A673 (cell line): ENCODE measurements at regions not wholly inside any gene's neighbourhood (a gene's known extent, or its start where the extent isn't known, plus 50 kb on each side); places are given as distances from the start of the nearest gene placed in this dataset.

Experiments used
- BruUV-seq: library from RNA; stranded (reverse); fragments of 400-500 nt; replicated peaks from 2 replicates; lab custom pipeline; 2021; lab: Mats Ljungman, UMichigan
- CTCF ChIA-PET: fragments of 300-600 bp; sonication (Branson Sonifier 250); formaldehyde crosslinking; loops from one replicate; lab custom pipeline; 2022; ENCODE audit warnings: antibody characterized with exemption; lab: Charles Lee
- POLR2A ChIA-PET: fragments of 300-600 bp; sonication (Branson Sonifier 250); formaldehyde crosslinking; loops from one replicate; lab custom pipeline; 2022; ENCODE audit warnings: antibody characterized with exemption; ENCODE audit not compliant: low non-redundant PET; lab: Charles Lee
- DNase-seq: peaks from one replicate; pipeline ENCODE4 v3.0.0-alpha.2; 2015; ENCODE audit warnings: low spot score
- H3K27ac ChIP-seq: fragments of 200-600 bp; sonication (generic); 2 replicates; pipeline ENCODE4 v1.5.1; 2016; ENCODE audit warnings: mixed run types, low read depth, mild to moderate bottlenecking, mixed read lengths, antibody characterized with exemption, low read length; ENCODE audit not compliant: poor library complexity, severe bottlenecking
- H3K27me3 ChIP-seq: fragments of 200-600 bp; sonication (generic); replicated peaks from 2 replicates; pipeline ENCODE4 v1.6.1; 2017; ENCODE audit warnings: mixed run types, low read depth, mild to moderate bottlenecking, mixed read lengths, antibody characterized with exemption, low read length; ENCODE audit not compliant: insufficient read depth, poor library complexity
- H3K36me3 ChIP-seq: fragments of 200-600 bp; sonication (generic); 2 replicates; pipeline ENCODE4 v1.6.1; 2016; ENCODE audit warnings: mixed run types, mild to moderate bottlenecking, mixed read lengths, antibody characterized with exemption, low read length; ENCODE audit not compliant: insufficient read depth, poor library complexity, severe bottlenecking
- H3K4me1 ChIP-seq: fragments of 200-600 bp; sonication (generic); 2 replicates; pipeline ENCODE4 v1.6.1; 2017; ENCODE audit warnings: mixed run types, mild to moderate bottlenecking, mixed read lengths, antibody characterized with exemption, low read length; ENCODE audit not compliant: insufficient read depth, poor library complexity, severe bottlenecking
- H3K4me3 ChIP-seq: fragments of 200-600 bp; sonication (generic); 2 replicates; pipeline ENCODE4 v1.5.1; 2016; ENCODE audit warnings: low read depth, mixed run types, mild to moderate bottlenecking, mixed read lengths, low read length; ENCODE audit not compliant: poor library complexity, severe bottlenecking
- H3K9me3 ChIP-seq: fragments of 200-600 bp; sonication (generic); 2 replicates; pipeline ENCODE4 v1.6.1; 2016; ENCODE audit warnings: mixed run types, low read depth, mild to moderate bottlenecking, mixed read lengths, antibody characterized with exemption, low read length; ENCODE audit not compliant: poor library complexity, severe bottlenecking
- CTCF ChIP-seq: fragments of 300-800, 200-600 bp; sonication (generic); conservative IDR thresholded peaks from 2 replicates; pipeline ENCODE4 v1.5.1; 2017; ENCODE audit warnings: low read depth, mild to moderate bottlenecking, antibody characterized with exemption, low read length, moderate library complexity, mixed read lengths
- EZH2 ChIP-seq: fragments of 200-600 bp; sonication (generic); IDR thresholded peaks from 2 replicates; pipeline ENCODE4 v1.6.1; 2017; ENCODE audit warnings: borderline replicate concordance, low read depth, mild to moderate bottlenecking, mixed read lengths, antibody characterized with exemption, low read length; ENCODE audit not compliant: poor library complexity, severe bottlenecking
- intact Hi-C: fragments of 100-400 bp; cut with micrococcal nuclease; formaldehyde crosslinking; loops from one replicate; pipeline ENCODE4 v1.10.0; 2022; ENCODE audit not compliant: unreplicated experiment

GRCh38 chr10:128178302-128178958 is 52.2 kb upstream of the MKI67 start:
- DNase-seq, result peak; percentile 47
- Histone ChIP-seq H3K27ac (no peak overlapping the region), H3K36me3 (no peaks in the 10 kb centered on the region), H3K27me3 (peaks cover 28% of the 10 kb centered on the region), H3K4me1 (no peaks in the 10 kb centered on the region), H3K4me3 (no peak overlapping the region), H3K9me3 (peaks cover 9% of the 10 kb centered on the region)
- intact Hi-C loops, result no loop called here
- no TSS peak for BruUV-seq
- ChIA-PET CTCF (interaction anchor here (0.6 kb wide), 1 partner anchor 100 kb away, joined by 3 read pairs; no protein-coding TSS in a partner anchor), POLR2A (no interaction called here)
- TF ChIP-seq CTCF (peak; percentile 64), EZH2 (no peak)

GRCh38 chr10:128180843-128181242 is 54.6 kb upstream of the MKI67 start:
- ChIA-PET POLR2A (no interaction called here), CTCF (interaction anchor here (0.7 kb wide), 1 partner anchor 405 kb away, joined by 6 read pairs; no protein-coding TSS in a partner anchor)

GRCh38 chr10:128185627-128186026 is 59.4 kb upstream of the MKI67 start:
- Histone ChIP-seq H3K27me3 (peaks cover 77% of the 10 kb centered on the region), H3K4me3 (no peak overlapping the region), H3K4me1 (no peaks in the 10 kb centered on the region), H3K27ac (no peak overlapping the region), H3K36me3 (no peaks in the 10 kb centered on the region), H3K9me3 (peaks cover 3% of the 10 kb centered on the region)
- TF ChIP-seq EZH2 (no peak), CTCF (no peak)
- no peak for DNase-seq
- CTCF ChIA-PET, result no interaction called here
- intact Hi-C loops, result no loop called here
- POLR2A ChIA-PET, result no interaction called here
- BruUV-seq, result no TSS peak

More at GRCh38 chr10:128180843-128181242, 54.6 kb upstream of the MKI67 start:
- BruUV-seq, result no TSS peak
- H3K4me3 ChIP-seq, result no peak overlapping the region
- H3K27ac ChIP-seq, result no peak overlapping the region
- intact Hi-C loops, result no loop called here
- peaks cover 47% of the 10 kb centered on the region for H3K27me3 ChIP-seq
- H3K9me3 ChIP-seq, result peaks cover 3% of the 10 kb centered on the region
- H3K4me1 ChIP-seq, result no peaks in the 10 kb centered on the region
- TF ChIP-seq EZH2 (no peak), CTCF (no peak)
- DNase-seq, result no peak
- H3K36me3 ChIP-seq, result no peaks in the 10 kb centered on the region
